HG03175 (cell line): ENCODE measurements at regions not wholly inside any gene's neighbourhood (a gene's known extent, or its start where the extent isn't known, plus 50 kb on each side); places are given as distances from the start of the nearest gene placed in this dataset.
A peak's percentile ranks its signal among the peaks of the same experiment; 100 is the strongest.
"Not testable (repeated sequence)": the region's sequence is repeated elsewhere in the genome, so short reads cannot be mapped to it uniquely, and the experiment has no call there.

Experiments used
- ATAC-seq: cut with Tn5 transposase; IDR thresholded peaks from one replicate; pipeline ENCODE4 v1.9.1; 2021; ENCODE audit warnings: mild to moderate bottlenecking, moderate library complexity; ENCODE audit not compliant: unreplicated experiment

DNA sequence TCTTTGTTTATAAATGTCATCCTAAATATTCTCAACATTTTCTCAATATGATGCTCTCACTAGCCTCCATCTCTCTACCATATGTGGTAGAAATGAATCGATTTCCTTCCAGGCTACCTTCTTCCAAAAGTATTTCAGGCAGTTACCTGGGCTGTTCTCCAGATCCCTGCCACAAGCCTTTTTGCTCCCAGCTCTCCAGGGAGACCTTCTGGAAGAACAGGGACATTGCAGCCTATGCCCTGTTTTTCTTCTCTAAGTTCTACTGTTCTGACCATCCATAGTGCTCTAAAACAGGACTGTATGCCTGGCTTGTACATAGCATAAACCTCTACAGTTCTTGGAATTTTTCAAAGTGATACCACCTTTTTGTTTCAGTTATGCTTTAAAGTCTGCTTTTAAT lies 552.8 kb downstream of the ANKRD7 start:
- ATAC-seq, result no peak

DNA sequence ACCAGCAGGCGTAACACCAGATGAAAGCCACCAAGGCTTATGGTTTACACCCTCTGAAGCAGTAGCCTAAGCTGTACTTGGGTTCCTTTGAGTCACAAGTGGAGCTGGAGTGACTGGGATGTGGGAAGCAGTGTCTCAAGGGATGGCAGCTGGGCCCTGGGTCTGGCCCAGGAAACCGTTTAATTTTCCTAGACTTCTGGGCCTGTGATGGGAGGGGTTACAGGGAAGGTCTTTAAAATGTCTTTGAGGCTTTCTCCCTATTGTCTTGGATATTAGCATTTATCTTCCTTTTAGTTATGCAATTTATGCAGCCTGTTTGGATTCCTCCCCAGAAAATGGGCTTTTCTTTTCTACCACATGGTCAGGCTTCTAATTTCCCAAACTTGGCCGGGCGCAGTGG lies 568.2 kb downstream of the ANKRD7 start:
- ATAC-seq, result no peak

DNA sequence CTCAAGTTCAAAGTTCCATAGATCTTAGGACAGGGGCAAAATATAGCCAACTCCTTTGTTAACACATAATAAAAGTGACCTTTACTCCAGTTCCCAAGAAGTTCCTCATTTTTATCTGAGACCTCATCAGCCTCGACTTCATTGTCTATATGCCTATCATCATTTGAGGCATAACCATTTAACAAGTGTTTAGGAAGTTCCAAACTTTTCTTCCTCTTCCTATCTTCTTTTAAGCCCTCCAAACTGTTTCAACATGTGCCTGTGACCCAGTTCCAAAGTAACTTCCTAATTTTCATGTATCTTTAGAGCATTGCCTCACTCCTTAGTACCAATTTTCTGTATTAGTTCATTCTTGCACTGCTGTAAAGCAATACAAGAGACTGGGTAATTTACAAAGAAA lies 569.1 kb downstream of the ANKRD7 start:
- ATAC-seq, result no peak

DNA sequence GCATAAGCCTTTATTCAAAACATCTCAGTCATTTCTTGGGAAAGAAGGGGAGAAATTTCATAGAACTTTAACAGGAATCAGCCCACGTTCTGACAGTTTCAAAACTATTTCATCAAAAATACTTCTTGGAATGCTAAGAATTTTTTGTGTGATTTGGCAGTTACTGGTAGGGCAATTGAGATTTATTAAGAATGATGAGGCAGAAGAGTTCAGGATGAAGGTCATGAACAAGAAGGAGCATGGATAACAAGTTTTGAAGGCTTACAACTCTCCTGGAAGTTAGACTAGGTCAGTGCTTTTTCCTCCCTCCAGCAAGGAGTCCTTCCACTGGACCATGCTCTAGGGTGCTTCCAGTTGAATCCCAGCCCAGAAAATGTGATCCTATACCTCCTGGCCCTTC lies 569.9 kb downstream of the ANKRD7 start:
- no peak for ATAC-seq

DNA sequence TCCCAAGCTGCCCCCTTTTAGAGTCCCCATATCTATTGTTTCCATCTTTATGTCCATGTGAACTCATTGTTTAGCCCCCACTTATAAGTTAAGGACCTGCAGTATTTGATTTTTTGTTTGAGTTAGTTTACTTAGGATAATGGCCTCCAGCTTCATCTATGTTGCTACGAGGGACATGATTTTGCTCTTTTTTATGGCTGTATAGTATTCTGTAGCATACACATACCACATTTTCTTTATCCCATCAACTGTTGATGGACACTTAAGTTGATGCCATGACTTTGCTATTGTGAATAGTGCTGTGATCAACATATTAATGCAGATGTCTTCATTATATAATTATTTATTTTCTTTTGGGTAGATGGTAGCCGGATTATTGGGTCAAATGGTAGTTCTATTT lies 576.9 kb downstream of the ANKRD7 start:
- ATAC-seq, result no peak

DNA sequence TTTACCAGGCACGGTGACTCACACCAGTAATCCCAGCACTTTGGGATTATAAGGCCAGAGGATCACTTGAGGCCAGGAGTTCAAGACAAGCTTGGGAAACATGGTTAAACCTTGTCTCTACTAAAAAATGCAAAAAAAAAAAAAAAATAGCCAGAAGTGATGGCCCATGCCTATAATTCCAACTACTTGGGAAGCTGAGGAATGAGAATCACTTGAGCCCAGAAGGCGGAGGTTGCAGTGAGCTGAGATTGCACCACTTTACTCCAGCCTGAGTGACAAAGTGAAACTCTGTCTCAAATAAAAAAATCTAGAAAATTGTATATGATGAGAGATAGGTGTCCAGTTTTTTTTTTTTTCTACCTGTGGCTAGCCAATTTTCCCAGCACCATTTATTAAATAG lies 578.2 kb downstream of the ANKRD7 start:
- no peak for ATAC-seq

DNA sequence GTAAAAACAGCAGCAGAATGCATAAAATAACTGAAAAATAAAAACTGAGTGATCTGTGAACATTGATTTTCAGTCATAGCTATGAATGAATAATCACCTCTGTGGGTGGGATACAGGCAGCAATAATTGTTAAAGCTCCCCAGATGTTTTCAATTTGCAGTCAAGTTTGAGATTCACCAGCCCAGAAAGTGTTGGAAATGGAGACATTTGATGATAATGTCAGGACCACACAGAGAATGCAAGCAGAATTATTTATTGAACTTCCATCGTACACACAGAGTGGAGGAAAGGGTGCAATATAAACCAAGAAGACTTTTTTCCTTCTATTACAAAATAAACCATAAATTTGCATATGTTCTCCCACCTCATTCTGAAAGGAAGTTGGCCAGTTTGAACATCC lies 601.7 kb downstream of the ANKRD7 start:
- ATAC-seq, result no peak

DNA sequence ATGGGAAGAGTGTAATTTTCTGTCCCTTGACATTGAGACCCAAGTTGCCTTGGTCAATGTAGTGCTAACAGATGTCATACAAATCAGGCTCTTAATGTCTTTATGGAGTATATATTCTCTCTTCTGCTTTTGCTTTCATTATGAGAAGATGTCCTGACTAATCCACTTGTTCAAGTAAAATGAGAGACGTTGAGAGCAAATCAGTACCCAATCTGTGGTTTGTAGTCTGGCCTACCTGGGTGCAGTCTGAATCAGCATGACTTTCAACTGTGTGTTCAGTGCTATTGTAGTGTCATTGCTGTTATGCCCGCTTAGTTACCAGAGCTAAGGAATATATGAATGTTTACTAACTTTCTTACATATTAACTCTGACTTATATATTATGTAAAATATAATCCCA lies 612.4 kb downstream of the ANKRD7 start:
- ATAC-seq, result peak; percentile 88

DNA sequence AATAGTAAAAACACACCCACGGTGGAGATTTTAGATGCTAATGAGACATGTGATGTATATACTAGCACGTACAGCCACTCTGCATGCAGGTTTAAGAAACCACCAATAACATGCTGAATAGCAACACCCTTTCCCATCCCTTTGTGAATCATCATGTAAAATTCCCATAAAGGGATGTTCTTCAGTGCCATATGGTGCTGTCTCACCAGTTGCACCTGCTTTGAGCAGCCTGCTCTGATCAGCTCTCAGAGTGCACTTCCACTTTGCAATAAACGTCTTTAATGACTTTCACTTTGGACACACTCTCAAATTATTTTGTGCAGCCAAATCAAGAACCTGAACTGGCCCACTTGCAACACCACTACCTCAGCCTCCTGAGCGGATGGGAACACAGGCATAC lies 615.0 kb downstream of the ANKRD7 start:
- ATAC-seq, result no peak

DNA sequence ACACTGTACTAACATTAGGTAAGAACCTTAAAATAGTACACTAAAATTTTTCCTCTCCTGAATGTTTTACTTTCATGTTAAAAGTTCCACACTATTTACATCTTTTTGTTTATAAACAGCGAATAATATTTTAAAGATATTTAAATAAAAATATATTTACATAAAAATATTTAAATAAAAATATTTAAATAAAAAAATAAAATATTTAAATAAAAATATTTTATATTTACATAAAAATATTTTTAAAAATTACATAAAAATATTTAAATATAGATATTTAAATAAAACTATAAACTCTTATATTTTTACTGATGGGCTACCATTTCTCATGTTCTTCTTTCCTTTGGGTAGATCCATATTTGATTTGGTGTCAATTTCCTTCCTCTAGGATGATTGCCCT lies 619.0 kb downstream of the ANKRD7 start:
- no peak for ATAC-seq

DNA sequence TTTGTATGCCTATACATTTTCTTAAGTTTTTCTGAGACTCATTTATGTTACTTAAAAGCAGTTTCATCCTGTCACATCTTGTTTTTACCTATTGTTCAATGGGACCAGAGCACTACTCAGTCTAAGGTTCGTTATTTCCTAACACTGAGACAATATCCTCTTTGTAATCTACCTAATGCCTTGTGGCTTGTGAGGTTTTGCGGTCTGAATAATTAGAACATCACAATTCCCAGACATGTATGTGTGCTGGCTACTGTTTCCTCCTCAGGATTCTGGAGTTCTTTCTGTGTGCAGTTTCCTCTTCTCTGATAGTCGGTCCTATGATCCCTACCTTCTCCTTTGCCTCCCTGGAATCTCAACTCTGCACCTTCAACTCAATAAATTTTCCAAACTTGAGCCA lies 620.2 kb downstream of the ANKRD7 start:
- ATAC-seq, result no peak

DNA sequence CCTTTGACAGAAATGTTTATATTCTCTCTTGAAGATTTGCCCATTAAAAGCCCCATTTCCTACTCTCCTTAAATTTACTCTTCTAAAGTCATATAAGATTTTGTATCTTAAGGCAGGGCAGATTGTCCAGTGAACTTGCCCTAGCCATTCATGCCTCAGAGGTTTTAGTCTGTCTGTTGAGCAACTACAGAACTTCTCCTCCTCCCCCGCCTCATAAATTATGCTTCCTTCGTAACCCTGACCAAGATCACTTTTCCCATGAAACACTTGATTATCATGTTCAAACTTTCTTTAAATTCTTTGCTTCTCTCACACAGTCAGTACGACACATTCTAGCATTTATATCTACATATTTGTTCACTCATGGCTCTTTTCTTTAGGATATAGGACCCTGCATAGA lies 621.3 kb downstream of the ANKRD7 start:
- no peak for ATAC-seq

DNA sequence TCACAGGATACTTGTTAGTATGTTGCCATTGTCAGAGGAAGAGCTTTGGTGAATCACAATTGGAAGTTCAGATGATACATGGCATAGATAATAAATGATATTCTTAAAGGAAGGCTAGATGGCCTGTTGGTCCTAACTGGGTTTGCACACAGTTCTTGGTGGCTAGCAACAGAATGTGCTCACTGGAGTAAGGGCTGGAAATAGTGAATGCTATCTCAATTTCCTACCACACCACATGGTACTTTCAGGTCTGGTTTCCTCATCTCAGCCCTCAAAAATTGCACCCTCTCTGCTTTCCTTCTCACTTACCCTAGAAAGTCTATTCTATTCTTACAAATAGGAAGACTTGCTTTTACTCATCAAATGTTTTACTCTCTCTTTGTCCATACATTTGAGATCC lies 622.5 kb downstream of the ANKRD7 start:
- ATAC-seq, result no peak

DNA sequence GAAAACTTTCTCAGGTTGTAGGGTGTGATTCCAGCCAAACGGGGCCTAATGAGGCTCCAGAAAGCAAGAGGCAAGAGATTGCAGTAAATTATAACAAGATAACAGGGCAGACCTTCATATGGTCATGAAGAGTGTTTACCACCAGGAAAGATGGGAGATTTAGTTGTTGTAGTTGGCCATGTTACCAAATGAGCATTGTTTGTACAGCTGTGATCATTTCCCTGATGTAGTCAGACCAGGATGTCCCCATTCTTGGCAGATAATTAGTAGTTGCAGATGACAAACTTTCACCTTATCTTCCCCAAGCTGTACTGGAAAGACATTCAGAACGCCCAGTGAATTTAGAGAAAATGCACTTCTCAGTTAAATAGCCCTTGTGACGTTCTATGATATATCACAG lies 630.8 kb downstream of the ANKRD7 start:
- ATAC-seq, result no peak

DNA sequence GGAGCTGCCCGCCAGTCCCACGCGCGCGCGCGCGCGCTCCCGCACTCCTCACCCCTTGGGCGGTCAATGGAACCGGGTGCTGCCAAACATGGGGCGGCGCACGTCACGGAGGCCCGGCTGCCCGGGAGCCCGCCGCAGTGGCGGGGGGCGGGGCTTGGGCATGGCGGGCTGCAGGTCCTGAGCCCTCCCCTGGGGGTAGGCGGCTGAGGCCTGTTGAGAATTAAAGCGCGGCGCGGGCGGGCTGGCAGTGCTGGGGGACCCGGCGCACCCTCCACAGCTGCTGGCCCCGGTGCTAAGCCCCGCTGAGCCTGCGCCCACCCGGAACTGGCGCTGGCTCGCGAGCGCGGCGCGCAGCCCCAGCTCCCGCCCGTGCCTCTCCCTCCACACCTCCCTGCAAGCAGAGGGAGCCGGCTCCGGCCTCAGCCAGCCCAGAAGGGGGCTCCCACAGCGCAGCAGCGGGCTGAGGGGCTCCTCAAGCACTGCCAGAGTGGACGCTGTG lies 634.2 kb downstream of the ANKRD7 start:
- no peak for ATAC-seq

DNA sequence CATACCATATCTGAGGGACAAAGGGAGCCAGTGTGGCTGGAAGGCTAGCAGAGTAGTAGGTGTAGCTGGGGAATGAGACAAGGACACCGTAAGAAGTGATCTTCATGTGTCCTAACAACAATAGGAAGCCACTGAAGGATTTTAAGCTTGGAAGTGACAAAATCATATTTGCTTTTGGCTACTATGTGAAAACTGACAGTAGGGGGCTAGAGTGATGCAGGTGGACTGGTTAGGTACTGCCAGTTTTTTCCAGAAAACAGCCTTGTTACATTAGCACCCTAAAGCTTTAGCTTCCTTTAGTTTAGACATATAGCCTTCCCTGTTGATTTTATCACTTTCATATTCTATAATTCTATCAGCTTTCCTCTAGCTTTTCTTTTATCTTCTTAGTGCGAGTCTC lies 637.1 kb downstream of the ANKRD7 start:
- no peak for ATAC-seq

DNA sequence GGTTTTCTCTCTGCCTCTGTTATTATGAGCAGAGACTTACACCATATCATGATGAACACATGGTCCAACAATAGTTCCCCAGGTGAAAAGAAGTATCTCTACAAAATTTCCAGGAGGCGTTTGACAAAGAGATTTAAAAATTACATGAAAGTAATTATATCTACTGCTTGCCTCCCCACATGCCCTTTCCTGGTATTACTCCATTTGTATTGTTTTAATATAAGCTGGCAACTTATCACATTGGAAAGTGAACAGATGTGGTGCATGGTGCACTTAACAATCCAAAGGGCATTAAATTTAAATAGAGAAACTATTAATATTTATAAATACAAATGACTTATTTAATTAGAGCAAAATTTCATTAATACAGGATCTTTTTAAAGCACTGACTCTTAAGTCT lies 638.2 kb downstream of the ANKRD7 start:
- ATAC-seq, result no peak

DNA sequence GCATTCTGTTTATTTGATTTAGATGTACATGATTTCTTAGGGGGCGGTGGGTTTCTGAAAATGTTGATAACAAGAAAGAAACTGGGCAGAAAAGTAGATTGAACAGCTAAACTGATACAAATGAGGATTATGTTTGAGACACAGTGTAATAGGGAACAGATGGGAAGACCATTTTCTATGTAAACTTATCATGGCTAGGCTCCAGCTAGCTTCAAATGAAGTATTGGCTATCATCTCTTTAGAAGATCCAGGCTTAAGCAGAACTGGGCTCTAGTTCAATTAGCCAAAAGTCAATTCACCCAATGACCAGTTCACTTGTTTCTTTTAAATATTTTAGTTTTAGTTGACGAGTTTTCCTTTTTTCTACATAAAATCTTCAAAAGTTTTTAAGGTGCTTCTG lies 639.5 kb downstream of the ANKRD7 start:
- ATAC-seq, result no peak

DNA sequence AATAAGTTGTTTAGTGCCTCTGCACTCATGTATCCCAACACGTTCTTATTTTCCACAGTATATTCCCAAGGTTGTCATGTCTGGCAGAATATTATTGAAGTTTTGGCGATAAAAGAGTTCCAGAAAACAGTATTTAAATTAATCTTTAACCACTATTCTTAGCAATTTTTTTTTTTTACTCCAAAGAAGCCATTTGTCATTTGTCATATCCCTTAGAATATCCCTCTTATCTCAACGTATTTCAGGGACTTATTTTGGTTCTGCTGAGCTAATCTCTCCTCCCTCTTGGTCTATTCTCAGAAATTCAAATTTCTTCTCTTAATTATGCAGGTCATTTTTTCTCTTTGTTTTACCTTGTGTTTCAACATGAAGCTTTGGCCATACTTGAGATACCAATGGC lies 643.4 kb downstream of the ANKRD7 start:
- ATAC-seq, result no peak

DNA sequence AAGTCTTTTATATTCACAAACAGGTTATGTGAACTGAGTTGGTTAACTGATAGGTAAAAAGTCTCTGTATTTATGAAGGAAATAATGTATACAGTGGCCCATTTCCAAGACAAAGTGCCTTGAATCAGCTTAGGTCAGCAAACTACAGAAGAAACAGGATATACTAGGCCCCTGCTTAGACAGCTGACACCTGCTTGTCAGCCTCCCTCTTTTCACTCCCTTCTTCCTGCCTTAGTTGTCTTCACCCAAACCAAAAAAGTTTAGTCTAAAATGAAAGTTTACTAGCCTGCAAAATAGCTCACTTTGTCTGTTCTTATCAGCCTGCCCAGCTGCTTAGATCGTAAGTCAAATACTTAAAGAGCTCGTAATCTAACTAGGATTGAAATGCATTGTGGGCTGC lies 644.6 kb downstream of the ANKRD7 start:
- ATAC-seq, result not testable (repeated sequence)

DNA sequence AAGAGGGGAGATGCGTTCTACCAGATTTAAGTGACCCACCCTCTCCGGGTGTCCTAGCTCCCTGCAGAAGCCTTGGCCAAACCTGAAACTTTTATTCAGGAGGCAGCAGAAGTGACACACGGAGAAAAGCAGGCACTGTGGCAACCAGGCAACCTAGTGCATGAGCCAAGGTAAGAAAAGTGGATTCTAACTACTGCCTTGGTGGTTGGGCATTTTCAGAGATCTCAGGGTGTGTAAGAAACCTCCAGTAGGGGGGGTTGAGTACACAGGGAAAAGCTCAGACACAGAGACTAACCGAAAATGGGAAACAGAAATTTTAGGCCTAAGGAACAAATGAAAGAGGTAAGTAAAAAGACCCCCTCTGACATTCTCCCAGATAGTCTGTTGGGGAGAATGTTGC lies 645.7 kb downstream of the ANKRD7 start:
- ATAC-seq, result no peak

DNA sequence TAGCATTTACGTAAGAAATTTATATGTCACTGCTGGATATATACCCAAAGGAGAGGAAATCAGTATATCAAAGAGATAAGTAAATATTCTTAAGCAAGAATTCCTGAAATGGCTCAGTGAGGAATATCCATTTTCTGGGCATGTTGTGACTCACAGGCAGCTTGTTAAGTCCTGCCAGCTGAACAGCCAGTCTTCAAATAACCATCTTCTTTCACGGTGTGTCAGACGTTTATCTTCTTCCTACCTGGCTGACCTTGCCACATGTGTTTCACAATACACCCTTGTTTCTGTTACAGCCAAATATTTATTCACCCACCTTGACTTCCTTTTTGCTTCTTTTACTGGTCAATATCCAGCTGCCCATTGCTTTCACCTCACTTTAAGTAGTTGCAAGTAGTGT lies 648.1 kb downstream of the ANKRD7 start:
- no peak for ATAC-seq

DNA sequence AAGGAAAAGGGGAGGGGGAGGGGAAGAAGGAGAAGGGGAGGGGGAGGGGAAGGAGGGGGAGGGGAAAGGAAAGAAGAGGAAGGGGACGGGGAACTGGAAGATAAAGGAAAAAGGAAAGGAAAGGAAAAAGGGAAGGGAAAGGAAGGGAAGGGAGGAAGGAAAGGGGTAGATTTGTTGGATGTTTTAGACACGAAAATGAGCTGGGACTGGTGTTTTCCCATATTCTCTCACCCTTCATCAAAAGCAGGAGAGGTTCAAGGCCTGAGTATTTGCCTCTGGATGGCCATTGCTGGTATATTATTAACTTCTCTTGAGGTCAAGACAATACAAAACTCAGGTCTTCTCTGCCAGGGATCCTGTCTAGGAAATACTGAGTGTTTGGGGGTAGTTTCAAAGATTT lies 652.7 kb downstream of the ANKRD7 start:
- no peak for ATAC-seq

DNA sequence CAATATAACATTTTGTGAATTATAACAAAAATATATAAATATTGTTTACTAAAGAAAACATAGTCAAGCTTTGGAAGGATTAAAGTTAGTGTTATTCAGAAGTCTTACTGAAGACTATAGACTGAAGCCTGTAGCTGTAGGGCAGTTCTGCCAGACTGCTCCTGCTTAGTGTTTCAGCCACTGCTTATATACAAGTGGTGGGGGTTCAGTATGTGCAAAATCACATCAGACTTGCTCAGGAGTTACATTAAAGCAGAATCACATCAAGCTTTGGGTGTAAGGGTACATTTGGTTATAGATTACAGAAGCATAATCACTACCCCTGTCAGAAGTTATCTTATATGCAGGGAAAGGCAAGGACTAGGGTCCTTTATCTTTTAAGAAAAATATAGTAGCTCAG lies 653.8 kb downstream of the ANKRD7 start:
- no peak for ATAC-seq
